ENCODE measurements at regions not wholly inside any gene's neighbourhood (a gene's known extent, or its start where the extent isn't known, plus 50 kb on each side); places are given as distances from the start of the nearest gene placed in this dataset.

DNA sequence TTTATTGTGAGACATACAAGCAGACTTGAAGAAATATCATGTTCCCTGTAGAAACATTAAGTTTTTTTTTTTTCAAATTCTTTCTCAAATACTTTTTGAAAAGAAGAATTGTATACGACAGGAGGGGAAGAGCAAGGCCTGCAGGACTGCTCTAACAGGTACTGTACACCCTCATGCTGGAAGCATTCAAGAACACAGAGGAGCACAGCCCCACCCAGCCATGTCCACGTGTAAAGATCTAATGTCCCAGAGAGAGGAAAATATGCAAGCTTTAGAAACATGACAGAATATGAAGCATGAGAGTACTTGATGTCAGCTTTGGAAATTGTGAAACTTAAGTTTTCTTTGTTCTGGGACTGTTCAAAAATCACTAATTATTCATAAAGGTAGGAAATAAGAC lies 191.6 kb downstream of the TTC32 start:
- H3K27ac ChIP-seq: no peak overlapping the region
- TF ChIP-seq, protein P1, sequence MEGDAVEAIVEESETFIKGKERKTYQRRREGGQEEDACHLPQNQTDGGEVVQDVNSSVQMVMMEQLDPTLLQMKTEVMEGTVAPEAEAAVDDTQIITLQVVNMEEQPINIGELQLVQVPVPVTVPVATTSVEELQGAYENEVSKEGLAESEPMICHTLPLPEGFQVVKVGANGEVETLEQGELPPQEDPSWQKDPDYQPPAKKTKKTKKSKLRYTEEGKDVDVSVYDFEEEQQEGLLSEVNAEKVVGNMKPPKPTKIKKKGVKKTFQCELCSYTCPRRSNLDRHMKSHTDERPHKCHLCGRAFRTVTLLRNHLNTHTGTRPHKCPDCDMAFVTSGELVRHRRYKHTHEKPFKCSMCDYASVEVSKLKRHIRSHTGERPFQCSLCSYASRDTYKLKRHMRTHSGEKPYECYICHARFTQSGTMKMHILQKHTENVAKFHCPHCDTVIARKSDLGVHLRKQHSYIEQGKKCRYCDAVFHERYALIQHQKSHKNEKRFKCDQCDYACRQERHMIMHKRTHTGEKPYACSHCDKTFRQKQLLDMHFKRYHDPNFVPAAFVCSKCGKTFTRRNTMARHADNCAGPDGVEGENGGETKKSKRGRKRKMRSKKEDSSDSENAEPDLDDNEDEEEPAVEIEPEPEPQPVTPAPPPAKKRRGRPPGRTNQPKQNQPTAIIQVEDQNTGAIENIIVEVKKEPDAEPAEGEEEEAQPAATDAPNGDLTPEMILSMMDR (conservative IDR thresholded peaks at IDR 0.05): no peak

DNA sequence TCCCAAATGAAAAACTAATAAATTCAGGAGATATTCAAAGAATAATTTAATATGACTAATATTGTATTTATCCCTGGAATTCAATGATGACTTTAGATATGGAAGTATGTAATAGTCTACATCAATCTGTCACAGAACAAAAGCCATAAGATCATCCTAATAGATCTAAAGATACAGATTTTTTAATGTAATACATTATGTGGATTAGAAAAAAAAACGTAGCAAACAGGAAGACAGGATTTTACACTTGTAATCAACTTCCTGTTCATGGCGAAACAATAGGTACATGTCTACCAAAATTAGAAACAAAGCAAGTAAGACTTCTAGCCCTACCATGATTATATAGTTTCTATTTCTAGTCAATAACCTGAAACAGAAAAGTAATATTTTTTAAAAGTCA lies 192.2 kb downstream of the TTC32 start:
- TF ChIP-seq, protein P1 (conservative IDR thresholded peaks at IDR 0.05): no peak

DNA sequence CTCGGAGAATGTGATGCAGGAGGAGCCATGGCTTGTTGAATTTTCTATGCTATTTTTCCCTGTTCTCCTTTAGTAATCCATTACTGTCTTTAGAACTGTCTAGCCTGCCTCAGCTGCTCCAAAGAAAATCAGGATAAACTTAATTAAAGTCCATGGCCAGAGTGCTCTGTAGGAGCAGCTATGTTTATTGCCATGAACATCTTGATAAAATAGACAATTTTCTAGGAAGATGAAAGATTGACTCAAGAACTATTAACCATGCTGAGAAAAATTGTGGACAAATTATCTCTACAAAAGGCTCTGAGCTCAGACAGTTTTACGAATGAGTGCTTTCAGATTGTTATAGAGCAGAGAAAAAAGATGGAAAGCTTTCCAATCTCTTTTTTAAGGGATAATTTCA lies 193.0 kb downstream of the TTC32 start:
- TF ChIP-seq, protein P1 (conservative IDR thresholded peaks at IDR 0.05): no peak

More for the DNA sequence above, 192.2 kb downstream of the TTC32 start:
- no peak overlapping the region for H3K27ac ChIP-seq

DNA sequence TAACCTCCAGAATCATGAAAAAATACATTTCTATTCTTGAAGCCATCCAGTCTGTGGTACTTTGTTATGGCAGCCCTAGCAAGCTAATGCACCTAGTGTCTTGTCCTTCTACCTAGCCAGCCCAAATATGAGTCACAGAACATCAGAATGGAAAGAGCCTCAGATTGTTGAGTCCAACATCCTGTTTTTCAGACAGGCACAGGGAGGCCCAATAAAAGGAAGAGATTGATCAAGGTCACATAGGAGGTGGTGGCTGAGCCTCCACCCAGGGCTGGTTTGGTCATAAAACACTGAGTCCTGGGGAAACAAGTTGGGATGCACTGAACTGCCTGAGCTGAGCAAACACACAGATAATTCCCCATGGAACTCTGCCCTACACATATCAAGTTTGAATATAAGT lies 195.5 kb downstream of the TTC32 start:
- TF ChIP-seq, protein P1 (conservative IDR thresholded peaks at IDR 0.05): no peak

More for the DNA sequence above, 193.0 kb downstream of the TTC32 start:
- no peak overlapping the region for H3K27ac ChIP-seq

DNA sequence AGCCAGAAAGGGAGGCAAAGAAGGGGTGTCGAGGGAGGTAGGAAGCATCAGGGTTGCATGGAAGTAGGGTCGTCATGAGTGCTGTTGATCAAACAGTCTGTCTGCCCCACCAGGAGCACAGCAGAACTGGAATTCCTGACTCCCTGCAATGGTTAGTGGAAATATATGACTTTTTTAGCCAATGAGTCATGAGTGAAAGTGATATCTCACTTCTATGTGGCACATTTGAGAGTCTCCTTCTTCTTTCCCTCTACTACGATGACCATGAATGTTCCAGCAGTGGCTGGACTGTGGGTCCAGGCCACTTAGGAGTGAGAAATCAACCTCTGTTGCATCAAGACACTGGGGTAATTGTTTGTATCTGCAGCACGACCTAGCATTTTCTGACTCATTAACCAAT lies 199.5 kb downstream of the TTC32 start:
- TF ChIP-seq, protein P1 (conservative IDR thresholded peaks at IDR 0.05): no peak
- H3K27ac ChIP-seq: no peak overlapping the region

More for the DNA sequence above, 195.5 kb downstream of the TTC32 start:
- H3K27ac ChIP-seq: no peak overlapping the region

DNA sequence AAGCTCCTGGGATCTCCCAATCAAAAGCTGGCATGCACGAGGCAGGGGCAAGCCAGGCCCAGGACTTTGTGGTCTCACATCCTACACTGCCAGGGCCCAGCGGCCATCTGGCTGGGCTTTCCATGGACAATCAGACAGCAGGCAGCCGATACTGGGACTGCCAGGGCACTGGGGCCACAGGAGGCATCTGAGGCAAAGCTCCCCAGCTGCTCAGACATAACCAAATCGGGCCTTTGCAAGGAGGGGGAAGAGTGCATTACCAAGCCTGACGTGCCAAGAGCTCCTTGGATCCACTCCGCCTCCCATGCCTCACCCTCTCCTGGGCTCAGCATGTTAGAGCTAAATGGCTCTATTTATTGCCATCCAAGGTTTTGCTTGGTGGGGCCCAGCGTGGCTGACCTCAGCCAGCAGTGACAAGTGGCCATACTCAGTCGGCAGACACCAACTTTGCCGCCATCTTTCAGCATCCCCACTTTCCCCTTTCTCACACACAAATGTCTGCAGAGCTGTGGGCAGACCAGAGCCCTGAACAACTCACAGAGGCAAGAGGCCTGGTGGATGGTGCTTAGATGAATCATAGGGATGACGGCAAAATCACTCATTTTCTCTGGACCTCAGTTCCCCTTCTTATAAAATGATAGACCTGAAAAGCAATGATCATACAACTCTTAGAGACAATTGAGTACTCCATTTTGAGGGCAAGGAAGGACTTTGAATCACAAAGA lies 200.8 kb downstream of the TTC32 start:
- H3K27ac ChIP-seq: no peak overlapping the region
- TF ChIP-seq, protein P1 (conservative IDR thresholded peaks at IDR 0.05): no peak

DNA sequence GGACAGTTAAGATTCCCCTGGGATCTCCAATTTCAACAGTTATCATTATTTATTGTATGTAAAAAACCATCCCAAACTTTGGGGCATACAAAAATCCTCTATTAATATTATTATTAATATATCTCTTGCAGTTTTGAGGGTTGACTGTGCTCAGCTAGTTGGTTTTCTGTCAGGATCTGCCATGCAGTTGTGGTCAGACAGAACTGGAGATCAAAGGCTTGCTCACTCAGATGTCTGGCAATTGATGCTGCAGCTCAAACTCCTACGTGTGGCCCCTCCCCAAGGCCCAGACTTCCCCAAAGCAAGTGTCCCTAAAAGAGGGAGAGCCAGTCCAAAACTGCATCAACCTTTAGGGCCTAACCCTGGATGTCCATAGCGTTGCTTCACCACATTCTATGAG lies 204.7 kb downstream of the TTC32 start:
- TF ChIP-seq, protein P1 (conservative IDR thresholded peaks at IDR 0.05): no peak

More for the DNA sequence above, 204.7 kb downstream of the TTC32 start:
- no peak overlapping the region for H3K27ac ChIP-seq
